GM10266 (cell line): ENCODE measurements at regions not wholly inside any gene's neighbourhood (a gene's known extent, or its start where the extent isn't known, plus 50 kb on each side); places are given as distances from the start of the nearest gene placed in this dataset.

Source experiments
- DNase-seq: peaks from one replicate; pipeline ENCODE4 v3.0.0; 2012; ENCODE audit errors: extremely low spot score
- CTCF ChIP-seq: IDR thresholded peaks from 2 replicates; pipeline ENCODE4 v1.5.1; 2012; ENCODE audit warnings: mild to moderate bottlenecking, low read depth; ENCODE audit not compliant: control insufficient read depth, insufficient read depth; ENCODE audit errors: missing control alignments

GRCh38 chr2:111664275-111664850, 219.6 kb downstream of the ANAPC1 start:
- no peak for DNase-seq
- no peak for TF ChIP-seq CTCF

GRCh38 chr2:111665011-111665410, 219.0 kb downstream of the ANAPC1 start:
- no peak for DNase-seq
- no peak for TF ChIP-seq CTCF

- TF ChIP-seq CTCF: no peak
- DNase-seq: no peak
These were observed 218.4 kb downstream of the ANAPC1 start for GRCh38 chr2:111665551-111666116.

GRCh38 chr2:111666160-111666559, 217.8 kb downstream of the ANAPC1 start:
- no peak for TF ChIP-seq CTCF

GRCh38 chr2:111667001-111667400, 217.0 kb downstream of the ANAPC1 start:
- DNase-seq: no peak

More at GRCh38 chr2:111666160-111666559, 217.8 kb downstream of the ANAPC1 start:
- no peak for DNase-seq

GRCh38 chr2:111667542-111668273, 216.3 kb downstream of the ANAPC1 start:
- no peak for DNase-seq
- no peak for TF ChIP-seq CTCF

More at GRCh38 chr2:111667001-111667400, 217.0 kb downstream of the ANAPC1 start:
- no peak for TF ChIP-seq CTCF

GRCh38 chr2:111668274-111668616, 215.7 kb downstream of the ANAPC1 start:
- DNase-seq: no peak
- no peak for TF ChIP-seq CTCF
